Fibroblast of upper back skin (primary cell): ENCODE measurements at regions not wholly inside any gene's neighbourhood (a gene's known extent, or its start where the extent isn't known, plus 50 kb on each side); places are given as distances from the start of the nearest gene placed in this dataset.
"Not testable (repeated sequence)": the region's sequence is repeated elsewhere in the genome, so short reads cannot be mapped to it uniquely, and the experiment has no call there.

Source experiments
- DNase-seq: peaks from one replicate; pipeline ENCODE4 v3.0.0-alpha.2; 2013

- not testable (repeated sequence) for DNase-seq
These were observed 107.6 kb upstream of the FOXD4L5 start for GRCh38 chr9:65392611-65393010.

GRCh38 chr9:65389710-65390109 is 104.7 kb upstream of the FOXD4L5 start:
- DNase-seq, result not testable (repeated sequence)

- DNase-seq, result not testable (repeated sequence)
These were observed 104.2 kb upstream of the FOXD4L5 start for GRCh38 chr9:65389216-65389615.

GRCh38 chr9:65386699-65387098 is 101.7 kb upstream of the FOXD4L5 start:
- DNase-seq, result peak; percentile 75

GRCh38 chr9:65386191-65386590 is 101.2 kb upstream of the FOXD4L5 start:
- DNase-seq, result not testable (repeated sequence)

- not testable (repeated sequence) for DNase-seq
These were observed 100.6 kb upstream of the FOXD4L5 start for GRCh38 chr9:65385655-65386024.

GRCh38 chr9:65384759-65385654 is 100.0 kb upstream of the FOXD4L5 start:
- not testable (repeated sequence) for DNase-seq

- not testable (repeated sequence) for DNase-seq
These were observed 99.1 kb upstream of the FOXD4L5 start for GRCh38 chr9:65384066-65384465.

GRCh38 chr9:65383646-65384045 is 98.6 kb upstream of the FOXD4L5 start:
- not testable (repeated sequence) for DNase-seq

GRCh38 chr9:65382701-65383318 is 97.8 kb upstream of the FOXD4L5 start:
- DNase-seq, result not testable (repeated sequence)
